Endothelial cell of umbilical vein (primary cell): ENCODE measurements at regions not wholly inside any gene's neighbourhood (a gene's known extent, or its start where the extent isn't known, plus 50 kb on each side); places are given as distances from the start of the nearest gene placed in this dataset.
A peak's percentile ranks its signal among the peaks of the same experiment; 100 is the strongest.

Experiments used
- BruUV-seq: library from RNA; stranded (reverse); fragments of 400-500 nt; replicated peaks from 2 replicates; lab custom pipeline; 2021; lab: Mats Ljungman, UMichigan
- CTCF ChIA-PET: fragments of 300-600, 350-600 bp; sonication (Branson Sonifier 250); formaldehyde crosslinking; loops from one replicate; lab custom pipeline; 2021; ENCODE audit warnings: antibody characterized with exemption, inconsistent platforms; lab: Charles Lee
- POLR2A ChIA-PET: fragments of 300-600, 350-600 bp; sonication (Branson Sonifier 250); formaldehyde crosslinking; loops from one replicate; lab custom pipeline; 2021; ENCODE audit warnings: antibody characterized with exemption, inconsistent platforms; lab: Charles Lee
- DNase-seq: peaks from one replicate; pipeline ENCODE4 v3.0.0-alpha.2; 2011; ENCODE audit warnings: low read depth, low spot score
- FAIRE-seq: peaks from 2 replicates; lab custom pipeline; 2011; peaks lifted over from hg19 to GRCh38; lab: Jason Lieb, UNC
- H2AFZ ChIP-seq: 2 replicates; pipeline ENCODE4 v1.6.0; 2012; ENCODE audit warnings: low read depth, low read length, control low read depth, inconsistent platforms
- H3K27ac ChIP-seq: 2 replicates; pipeline ENCODE4 v1.5.1; 2011; ENCODE audit warnings: low read depth, mild to moderate bottlenecking, control low read depth, low read length, moderate library complexity; ENCODE audit not compliant: insufficient read depth
- H3K27me3 ChIP-seq, 2 experiments: 2 replicates each; pipeline versions ENCODE4 v1.6.0 to v1.6.1; 2011; ENCODE audit warnings: low read length in 2 of 2, mixed read lengths in 1 of 2; ENCODE audit not compliant: control insufficient read depth in 2 of 2, insufficient read depth in 2 of 2
- H3K36me3 ChIP-seq, 2 experiments: 2 replicates in 1 of 2; 3 replicates in 1 of 2; pipeline ENCODE4 v1.5.1; 2011; ENCODE audit warnings: low read length in 2 of 2, mild to moderate bottlenecking in 1 of 2, moderate library complexity in 1 of 2; ENCODE audit not compliant: control insufficient read depth in 2 of 2, insufficient read depth in 2 of 2; ENCODE audit errors: extremely low read depth in 1 of 2
- H3K4me1 ChIP-seq: 3 replicates; pipeline ENCODE4 v1.5.1; 2011; ENCODE audit warnings: mild to moderate bottlenecking, low read length; ENCODE audit not compliant: control insufficient read depth, insufficient read depth; ENCODE audit errors: extremely low read depth
- H3K4me2 ChIP-seq: 2 replicates; pipeline ENCODE4 v1.6.1; 2011; ENCODE audit warnings: low read length, control low read depth, mixed read lengths; ENCODE audit not compliant: insufficient read depth
- H3K4me3 ChIP-seq, 3 experiments: fragments of 200-600 bp in 1 of 3; sonication (generic), shearing (Covaris generic) in 1 of 3; replicated peaks in 1 of 3; 2 replicates each; pipeline ENCODE4 v1.5.1; 2011 to 2016; ENCODE audit warnings: control low read depth in 3 of 3, low read length in 3 of 3, mild to moderate bottlenecking in 2 of 3, inconsistent platforms in 1 of 3, low read depth in 1 of 3, moderate library complexity in 1 of 3; ENCODE audit not compliant: insufficient read depth in 1 of 3
- H3K79me2 ChIP-seq: 2 replicates; pipeline ENCODE4 v1.6.0; 2012; ENCODE audit warnings: low read length, inconsistent platforms; ENCODE audit not compliant: control insufficient read depth, insufficient read depth
- H3K9ac ChIP-seq: replicated peaks from 2 replicates; pipeline ENCODE3; 2011; ENCODE audit warnings: low read length, control low read depth; ENCODE audit not compliant: insufficient read depth; ENCODE audit errors: extremely low read depth
- H3K9me1 ChIP-seq: replicated peaks from 3 replicates; pipeline ENCODE4 v1.6.0; 2011; ENCODE audit warnings: mild to moderate bottlenecking, low read length; ENCODE audit not compliant: control insufficient read depth, insufficient read depth; ENCODE audit errors: extremely low read depth
- H3K9me3 ChIP-seq: replicated peaks from 2 replicates; pipeline ENCODE4 v1.5.1; 2012; ENCODE audit warnings: low read length, inconsistent platforms; ENCODE audit not compliant: control insufficient read depth, insufficient read depth
- H4K20me1 ChIP-seq: replicated peaks from 2 replicates; pipeline ENCODE3; 2011; ENCODE audit warnings: mild to moderate bottlenecking, low read length; ENCODE audit not compliant: control insufficient read depth, insufficient read depth; ENCODE audit errors: extremely low read depth
- EZH2 ChIP-seq: IDR thresholded peaks from 2 replicates; pipeline ENCODE4 v1.6.1; 2012; ENCODE audit warnings: borderline replicate concordance, low read depth, mild to moderate bottlenecking, moderate library complexity, low read length, inconsistent platforms; ENCODE audit not compliant: severe bottlenecking
- FOS ChIP-seq: IDR thresholded peaks from 2 replicates; pipeline ENCODE4 v1.6.1; 2011; ENCODE audit warnings: mild to moderate bottlenecking, low read length, moderate library complexity, borderline replicate concordance; ENCODE audit not compliant: insufficient read depth
- GATA2 ChIP-seq: IDR thresholded peaks from 2 replicates; pipeline ENCODE4 v1.7.0; 2011; ENCODE audit warnings: low read depth, mild to moderate bottlenecking, moderate library complexity, mixed read lengths, low read length; ENCODE audit not compliant: insufficient read length, insufficient read depth
- JUN ChIP-seq: IDR thresholded peaks from 2 replicates; pipeline ENCODE4 v1.6.1; 2011; ENCODE audit warnings: borderline replicate concordance, low read depth; ENCODE audit not compliant: insufficient read length, insufficient read depth
- MYC ChIP-seq: IDR thresholded peaks from one replicate; pipeline ENCODE4 v1.6.1; 2011; ENCODE audit warnings: mild to moderate bottlenecking, low read depth, low read length
- POLR2A ChIP-seq: IDR thresholded peaks from 2 replicates; pipeline ENCODE4 v1.6.1; 2012; ENCODE audit warnings: low read depth, mild to moderate bottlenecking, control low read depth, low read length
- POLR2AphosphoS5 ChIP-seq: IDR thresholded peaks from 2 replicates; pipeline ENCODE4 v1.6.1; 2012; ENCODE audit warnings: low read depth, mild to moderate bottlenecking, control low read depth, low read length, moderate library complexity; ENCODE audit not compliant: insufficient read depth
- dilution Hi-C: fragments of 300-500 bp; cut with MboI; formaldehyde crosslinking; loops from one replicate; pipeline ENCODE4 v1.15.0; 2019; ENCODE audit warnings: low sequenced_read_pairs; ENCODE audit not compliant: extremely low pct_ligation_motif_present
- intact Hi-C: fragments of 100-400 bp; cut with micrococcal nuclease; formaldehyde crosslinking; loops from one replicate; pipeline ENCODE4 v1.10.0; 2022
- TF ChIP-seq, protein P1 (sequence below), 2 donors: IDR thresholded peaks; 1 replicate in 1 of 2; 2 replicates in 1 of 2; pipeline ENCODE4 v1.5.1; 2011; ENCODE audit warnings: low read length in 2 of 2, mild to moderate bottlenecking in 2 of 2, moderate library complexity in 2 of 2, control low read depth in 1 of 2, inconsistent platforms in 1 of 2, low read depth in 1 of 2; ENCODE audit not compliant: insufficient read depth in 1 of 2; ENCODE audit errors: extremely low read depth in 1 of 2
- TF ChIP-seq, protein P2 (sequence below): IDR thresholded peaks from 2 replicates; pipeline ENCODE4 v1.6.1; 2011; ENCODE audit not compliant: insufficient read depth, insufficient read length

- Histone ChIP-seq H3K9me1 (no peaks in the 10 kb centered on the region), H3K9ac (no peak overlapping the region), H3K79me2 (no peaks in the 10 kb centered on the region), H3K36me3 (no peaks in the 10 kb centered on the region), H4K20me1 (no peaks in the 10 kb centered on the region), H3K27ac (no peak overlapping the region), H3K4me2 (no peak overlapping the region), H3K9me3 (no peaks in the 10 kb centered on the region), H3K27me3 (no peaks in the 10 kb centered on the region), H3K4me1 (no peaks in the 10 kb centered on the region), H2AFZ (no peak overlapping the region), H3K4me3 (no peak overlapping the region)
- no TSS peak for BruUV-seq
- intact Hi-C loops, result no loop called here
- FAIRE-seq (no peak), DNase-seq (no peak)
- TF ChIP-seq POLR2AphosphoS5 (no peak), GATA2 (no peak), MYC (no peak)
- TF ChIP-seq, protein P1, sequence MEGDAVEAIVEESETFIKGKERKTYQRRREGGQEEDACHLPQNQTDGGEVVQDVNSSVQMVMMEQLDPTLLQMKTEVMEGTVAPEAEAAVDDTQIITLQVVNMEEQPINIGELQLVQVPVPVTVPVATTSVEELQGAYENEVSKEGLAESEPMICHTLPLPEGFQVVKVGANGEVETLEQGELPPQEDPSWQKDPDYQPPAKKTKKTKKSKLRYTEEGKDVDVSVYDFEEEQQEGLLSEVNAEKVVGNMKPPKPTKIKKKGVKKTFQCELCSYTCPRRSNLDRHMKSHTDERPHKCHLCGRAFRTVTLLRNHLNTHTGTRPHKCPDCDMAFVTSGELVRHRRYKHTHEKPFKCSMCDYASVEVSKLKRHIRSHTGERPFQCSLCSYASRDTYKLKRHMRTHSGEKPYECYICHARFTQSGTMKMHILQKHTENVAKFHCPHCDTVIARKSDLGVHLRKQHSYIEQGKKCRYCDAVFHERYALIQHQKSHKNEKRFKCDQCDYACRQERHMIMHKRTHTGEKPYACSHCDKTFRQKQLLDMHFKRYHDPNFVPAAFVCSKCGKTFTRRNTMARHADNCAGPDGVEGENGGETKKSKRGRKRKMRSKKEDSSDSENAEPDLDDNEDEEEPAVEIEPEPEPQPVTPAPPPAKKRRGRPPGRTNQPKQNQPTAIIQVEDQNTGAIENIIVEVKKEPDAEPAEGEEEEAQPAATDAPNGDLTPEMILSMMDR (IDR thresholded peaks at IDR 0.05; ENCODE audit: extremely low read depth in 1 of 2, insufficient read depth in 1 of 2, low read depth in 1 of 2, low read length in 2 of 2), result no peak
- TF ChIP-seq, protein P2, sequence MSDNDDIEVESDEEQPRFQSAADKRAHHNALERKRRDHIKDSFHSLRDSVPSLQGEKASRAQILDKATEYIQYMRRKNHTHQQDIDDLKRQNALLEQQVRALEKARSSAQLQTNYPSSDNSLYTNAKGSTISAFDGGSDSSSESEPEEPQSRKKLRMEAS, result no peak
- CTCF ChIA-PET, result no interaction called here
- dilution Hi-C loops, result no loop called here
- POLR2A ChIA-PET, result no interaction called here
Measured at GRCh38 chr1:243910607-243911006, 60.6 kb upstream of the AKT3 start.

DNA sequence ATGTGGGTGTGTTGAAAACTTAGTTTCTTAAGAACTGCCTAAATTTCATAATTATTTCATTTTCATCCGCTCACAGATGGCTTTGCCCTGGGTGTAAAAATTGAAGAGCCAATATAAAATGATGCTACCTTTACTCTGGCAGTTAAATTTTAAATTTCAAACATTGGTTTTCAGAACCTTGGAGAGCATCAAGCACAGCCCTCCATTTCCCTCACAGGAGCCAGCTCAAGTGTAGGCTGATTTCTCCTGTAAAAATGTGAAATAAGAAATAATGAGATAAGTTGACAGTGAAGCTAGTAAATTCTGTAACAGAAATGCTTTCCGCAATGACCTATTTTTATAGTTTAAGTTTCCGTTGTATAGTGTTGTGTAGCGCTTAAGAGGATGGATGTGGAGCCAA lies 53.9 kb upstream of the AKT3 start:
- FAIRE-seq, result no peak
- POLR2A ChIA-PET, result no interaction called here
- no peak overlapping the region for H3K4me3 ChIP-seq
- H4K20me1 ChIP-seq, result no peaks in the 10 kb centered on the region
- no peak for TF ChIP-seq POLR2A
- TF ChIP-seq JUN, result no peak
- TF ChIP-seq, protein P2, result no peak
- no peak for TF ChIP-seq MYC
- no peak for TF ChIP-seq FOS
- TF ChIP-seq POLR2AphosphoS5, result no peak
- TF ChIP-seq, protein P1 (IDR thresholded peaks at IDR 0.05; ENCODE audit: extremely low read depth in 1 of 2, insufficient read depth in 1 of 2, low read depth in 1 of 2, low read length in 2 of 2), result no peak
- no peak for TF ChIP-seq EZH2
- no peak for TF ChIP-seq GATA2
- H3K27ac ChIP-seq, result no peak overlapping the region
- no peak overlapping the region for H3K9ac ChIP-seq
- CTCF ChIA-PET, result interaction anchor here (0.7 kb wide), 1 partner anchor 560 kb away, joined by 3 read pairs; no protein-coding TSS in a partner anchor
- peaks cover 8 to 9% of the 10 kb centered on the region in 2 experiments for H3K27me3 ChIP-seq
- H2AFZ ChIP-seq, result no peak overlapping the region
- H3K79me2 ChIP-seq, result no peaks in the 10 kb centered on the region
- DNase-seq, result peak; percentile 32
- no peaks in the 10 kb centered on the region for H3K4me1 ChIP-seq
- BruUV-seq, result no TSS peak
- intact Hi-C loops (no loop called here), dilution Hi-C loops (no loop called here)
- no peaks in the 10 kb centered on the region for H3K36me3 ChIP-seq
- no peak overlapping the region for H3K4me2 ChIP-seq
- H3K9me1 ChIP-seq, result no peaks in the 10 kb centered on the region
- no peaks in the 10 kb centered on the region for H3K9me3 ChIP-seq
